ENCODE measurements at regions not wholly inside any gene's neighbourhood (a gene's known extent, or its start where the extent isn't known, plus 50 kb on each side); places are given as distances from the start of the nearest gene placed in this dataset.

DNA sequence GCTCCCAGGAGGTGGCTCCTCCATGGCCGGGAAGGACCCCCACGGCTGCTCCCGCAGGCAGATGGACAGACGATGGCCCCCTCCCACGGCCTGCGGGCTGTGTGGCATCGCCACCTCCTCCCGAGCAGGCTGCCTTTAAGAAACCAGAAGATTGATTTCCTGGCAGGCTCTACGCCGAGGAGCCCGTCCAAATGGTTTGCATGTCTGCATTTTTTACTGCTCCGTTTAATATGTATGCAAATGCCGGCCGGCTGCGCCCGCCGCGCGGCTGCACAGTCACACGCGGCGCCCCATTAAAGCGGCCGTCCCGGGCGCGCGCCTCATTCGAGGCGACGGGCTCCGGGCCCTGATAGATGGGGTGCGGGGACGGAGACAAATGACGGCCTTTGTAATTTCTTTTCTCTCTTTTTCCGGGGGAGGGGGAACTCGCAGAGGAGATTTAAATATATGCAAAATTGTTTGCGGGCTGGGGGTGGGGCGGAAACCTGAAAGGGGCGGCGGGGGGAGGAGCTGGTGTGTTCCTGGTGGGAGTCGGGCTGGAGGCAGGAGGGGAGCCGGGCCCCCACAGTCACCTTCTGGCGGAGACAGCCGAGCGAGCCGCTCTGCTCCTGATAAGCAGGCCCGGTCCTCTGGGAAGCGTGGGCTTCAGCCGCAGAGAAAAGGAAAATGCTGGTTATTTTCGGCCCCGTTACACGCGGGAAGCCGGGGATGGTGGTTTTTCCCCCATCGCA lies 158.7 kb upstream of the IER5L start:
- Mint-ChIP-seq H3K27ac (peak overlapping the region; percentile 82), H3K9me3 (no peaks in the 10 kb centered on the region), H3K4me1 (ENCODE audit: unreplicated experiment) (peaks cover 30% of the 10 kb centered on the region), H3K36me3 (no peaks in the 10 kb centered on the region), H3K4me3 (peak overlapping the region; percentile 83), H3K27me3 (no peaks in the 10 kb centered on the region)
- DNase-seq (ENCODE audit: extremely low spot score, unreplicated experiment), result no peak
- TF ChIP-seq, protein P1, sequence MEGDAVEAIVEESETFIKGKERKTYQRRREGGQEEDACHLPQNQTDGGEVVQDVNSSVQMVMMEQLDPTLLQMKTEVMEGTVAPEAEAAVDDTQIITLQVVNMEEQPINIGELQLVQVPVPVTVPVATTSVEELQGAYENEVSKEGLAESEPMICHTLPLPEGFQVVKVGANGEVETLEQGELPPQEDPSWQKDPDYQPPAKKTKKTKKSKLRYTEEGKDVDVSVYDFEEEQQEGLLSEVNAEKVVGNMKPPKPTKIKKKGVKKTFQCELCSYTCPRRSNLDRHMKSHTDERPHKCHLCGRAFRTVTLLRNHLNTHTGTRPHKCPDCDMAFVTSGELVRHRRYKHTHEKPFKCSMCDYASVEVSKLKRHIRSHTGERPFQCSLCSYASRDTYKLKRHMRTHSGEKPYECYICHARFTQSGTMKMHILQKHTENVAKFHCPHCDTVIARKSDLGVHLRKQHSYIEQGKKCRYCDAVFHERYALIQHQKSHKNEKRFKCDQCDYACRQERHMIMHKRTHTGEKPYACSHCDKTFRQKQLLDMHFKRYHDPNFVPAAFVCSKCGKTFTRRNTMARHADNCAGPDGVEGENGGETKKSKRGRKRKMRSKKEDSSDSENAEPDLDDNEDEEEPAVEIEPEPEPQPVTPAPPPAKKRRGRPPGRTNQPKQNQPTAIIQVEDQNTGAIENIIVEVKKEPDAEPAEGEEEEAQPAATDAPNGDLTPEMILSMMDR (conservative IDR thresholded peaks at IDR 0.05), result no peak

DNA sequence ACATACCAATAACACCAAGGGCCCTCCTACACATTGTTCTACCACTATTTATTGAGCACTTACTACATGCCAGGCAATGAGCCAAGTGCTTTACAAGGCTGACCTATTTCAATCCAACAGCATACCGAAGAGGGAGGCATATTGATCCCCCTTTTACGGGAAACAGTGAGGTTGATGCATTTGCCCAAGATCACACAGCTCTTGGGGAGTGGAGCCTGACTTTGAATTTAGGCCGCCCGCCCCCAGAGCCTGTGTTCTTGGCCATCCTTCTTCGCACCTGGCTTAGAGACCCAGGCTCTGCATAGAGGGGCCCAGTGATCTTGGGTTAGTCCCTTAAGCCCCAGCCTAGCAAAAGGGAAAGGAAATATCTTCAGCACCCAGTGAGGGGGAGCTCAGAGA lies 158.1 kb upstream of the IER5L start:
- no peak for DNase-seq (ENCODE audit: extremely low spot score, unreplicated experiment)
- Mint-ChIP-seq H3K27me3 (no peaks in the 10 kb centered on the region), H3K36me3 (no peaks in the 10 kb centered on the region), H3K27ac (peak overlapping the region; percentile 94), H3K4me3 (peak overlapping the region; percentile 83), H3K4me1 (ENCODE audit: unreplicated experiment) (peaks cover 33% of the 10 kb centered on the region), H3K9me3 (peaks cover 5% of the 10 kb centered on the region)
- TF ChIP-seq, protein P1 (conservative IDR thresholded peaks at IDR 0.05), result no peak

- DNase-seq (ENCODE audit: extremely low spot score, unreplicated experiment), result no peak
- TF ChIP-seq, protein P1 (conservative IDR thresholded peaks at IDR 0.05), result no peak
- Mint-ChIP-seq H3K27ac (peak overlapping the region; percentile 94), H3K36me3 (no peaks in the 10 kb centered on the region), H3K9me3 (peaks cover 10% of the 10 kb centered on the region), H3K27me3 (no peaks in the 10 kb centered on the region), H3K4me1 (ENCODE audit: unreplicated experiment) (peaks cover 35% of the 10 kb centered on the region), H3K4me3 (peak overlapping the region; percentile 83)
Observed at GRCh38 chr9:129335464-129336129, 157.5 kb upstream of the IER5L start.

- peak overlapping the region; percentile 60 for H3K4me3 Mint-ChIP-seq
- DNase-seq (ENCODE audit: extremely low spot score, unreplicated experiment), result peak; percentile 84
- TF ChIP-seq, protein P1 (conservative IDR thresholded peaks at IDR 0.05), result no peak
- H3K27ac Mint-ChIP-seq, result peak overlapping the region; percentile 94
- peaks cover 35% of the 10 kb centered on the region for H3K4me1 Mint-ChIP-seq (ENCODE audit: unreplicated experiment)
- H3K36me3 Mint-ChIP-seq, result no peaks in the 10 kb centered on the region
- H3K27me3 Mint-ChIP-seq, result no peaks in the 10 kb centered on the region
- H3K9me3 Mint-ChIP-seq, result peaks cover 10% of the 10 kb centered on the region
Observed at GRCh38 chr9:129334105-129334935, 156.3 kb upstream of the IER5L start.

GRCh38 chr9:129333617-129334104 lies 155.6 kb upstream of the IER5L start:
- no peak for DNase-seq (ENCODE audit: extremely low spot score, unreplicated experiment)

More at GRCh38 chr9:129333617-129334104, 155.6 kb upstream of the IER5L start:
- no peaks in the 10 kb centered on the region for H3K27me3 Mint-ChIP-seq
- peaks cover 10% of the 10 kb centered on the region for H3K9me3 Mint-ChIP-seq
- no peaks in the 10 kb centered on the region for H3K36me3 Mint-ChIP-seq
- TF ChIP-seq, protein P1 (conservative IDR thresholded peaks at IDR 0.05), result no peak
- peak overlapping the region; percentile 60 for H3K4me3 Mint-ChIP-seq
- peak overlapping the region; percentile 94 for H3K27ac Mint-ChIP-seq
- H3K4me1 Mint-ChIP-seq (ENCODE audit: unreplicated experiment), result peaks cover 35% of the 10 kb centered on the region
